H1 (cell line): ENCODE measurements at regions not wholly inside any gene's neighbourhood (a gene's known extent, or its start where the extent isn't known, plus 50 kb on each side); places are given as distances from the start of the nearest gene placed in this dataset.

Source experiments
- TBP ChIP-seq: IDR thresholded peaks from 2 replicates; pipeline ENCODE4 v1.6.1; 2011; ENCODE audit warnings: low read depth, low read length, improper control_type of control experiment
- TEAD4 ChIP-seq: IDR thresholded peaks from 2 replicates; pipeline ENCODE4 v1.6.1; 2012; ENCODE audit warnings: low read depth, low read length, inconsistent platforms, mixed read lengths

GRCh38 chr9:1875921-1876448 lies 139.2 kb upstream of the SMARCA2 start:
- TF ChIP-seq TBP = no peak
- TF ChIP-seq TEAD4 = no peak
